Mammary epithelial cell (primary cell): ENCODE measurements at regions not wholly inside any gene's neighbourhood (a gene's known extent, or its start where the extent isn't known, plus 50 kb on each side); places are given as distances from the start of the nearest gene placed in this dataset.

Source experiments
- EZH2 ChIP-seq: IDR thresholded peaks from 2 replicates; pipeline ENCODE4 v1.6.1; 2012; ENCODE audit warnings: low read length, inconsistent platforms, borderline replicate concordance
- TF ChIP-seq, protein P1 (sequence below), 2 donors: IDR thresholded peaks in 1 of 2; conservative IDR thresholded peaks in 1 of 2; 2 replicates each; pipeline ENCODE4 v1.5.1; 2011 to 2012; ENCODE audit warnings: inconsistent platforms in 2 of 2, low read length in 2 of 2, mild to moderate bottlenecking in 2 of 2, control low read depth in 1 of 2, low read depth in 1 of 2; ENCODE audit not compliant: insufficient read depth in 1 of 2; ENCODE audit errors: extremely low read depth in 1 of 2

DNA sequence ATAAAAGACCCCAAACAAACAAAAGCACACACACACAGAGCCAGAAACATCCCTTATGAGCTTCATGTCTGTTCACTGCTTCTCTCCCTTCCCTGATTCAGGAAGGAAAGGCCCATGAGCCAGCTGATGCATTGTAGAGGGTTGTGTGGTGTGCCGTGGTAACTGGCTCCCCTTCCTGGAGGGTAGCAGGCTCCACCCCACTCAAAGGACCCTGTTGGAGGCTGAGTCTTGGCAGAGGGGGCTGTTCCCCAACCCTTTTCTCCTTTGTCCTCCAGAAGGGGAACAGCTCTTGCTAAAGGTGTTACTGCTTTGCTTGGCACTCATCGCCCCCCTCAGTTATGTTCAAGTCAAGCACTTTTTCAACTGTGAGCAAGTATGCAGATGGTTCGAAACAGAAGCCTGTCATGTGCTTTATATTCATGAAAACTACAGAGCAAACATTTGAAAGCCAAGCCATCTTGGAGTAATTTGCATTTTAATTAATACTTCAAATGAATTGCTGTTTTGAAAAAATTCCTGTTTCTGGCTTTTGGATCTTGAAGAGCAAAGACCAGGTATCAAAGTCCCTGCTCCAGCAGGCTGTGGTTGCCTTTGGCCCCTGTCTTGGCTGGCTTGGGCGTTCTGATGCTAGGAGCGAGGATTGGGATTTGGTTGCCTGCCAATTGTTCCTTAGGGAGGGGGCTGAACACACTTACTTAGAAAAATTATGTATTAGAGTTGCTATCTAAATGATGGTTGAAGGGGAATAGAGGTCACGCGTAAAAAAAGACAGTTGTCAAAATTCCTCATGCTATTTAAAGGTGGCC is 267.8 kb downstream of the TSN start:
- TF ChIP-seq, protein P1, sequence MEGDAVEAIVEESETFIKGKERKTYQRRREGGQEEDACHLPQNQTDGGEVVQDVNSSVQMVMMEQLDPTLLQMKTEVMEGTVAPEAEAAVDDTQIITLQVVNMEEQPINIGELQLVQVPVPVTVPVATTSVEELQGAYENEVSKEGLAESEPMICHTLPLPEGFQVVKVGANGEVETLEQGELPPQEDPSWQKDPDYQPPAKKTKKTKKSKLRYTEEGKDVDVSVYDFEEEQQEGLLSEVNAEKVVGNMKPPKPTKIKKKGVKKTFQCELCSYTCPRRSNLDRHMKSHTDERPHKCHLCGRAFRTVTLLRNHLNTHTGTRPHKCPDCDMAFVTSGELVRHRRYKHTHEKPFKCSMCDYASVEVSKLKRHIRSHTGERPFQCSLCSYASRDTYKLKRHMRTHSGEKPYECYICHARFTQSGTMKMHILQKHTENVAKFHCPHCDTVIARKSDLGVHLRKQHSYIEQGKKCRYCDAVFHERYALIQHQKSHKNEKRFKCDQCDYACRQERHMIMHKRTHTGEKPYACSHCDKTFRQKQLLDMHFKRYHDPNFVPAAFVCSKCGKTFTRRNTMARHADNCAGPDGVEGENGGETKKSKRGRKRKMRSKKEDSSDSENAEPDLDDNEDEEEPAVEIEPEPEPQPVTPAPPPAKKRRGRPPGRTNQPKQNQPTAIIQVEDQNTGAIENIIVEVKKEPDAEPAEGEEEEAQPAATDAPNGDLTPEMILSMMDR (conservative IDR thresholded peaks at IDR 0.05 in 1 of 2, IDR thresholded peaks at IDR 0.05 in 1 of 2; ENCODE audit: extremely low read depth in 1 of 2, insufficient read depth in 1 of 2, low read depth in 1 of 2, low read length in 2 of 2): no peak
- no peak for TF ChIP-seq EZH2
